Activated naive CD8-positive, alpha-beta T cell treated with anti-CD3 and anti-CD28 coated beads for 36 hours (primary cell): ENCODE measurements at regions not wholly inside any gene's neighbourhood (a gene's known extent, or its start where the extent isn't known, plus 50 kb on each side); places are given as distances from the start of the nearest gene placed in this dataset.

Source experiments
- DNase-seq: peaks from one replicate; pipeline ENCODE4 v3.0.0; 2021
- H3K27ac Mint-ChIP-seq: one replicate; pipeline ENCODE4 v1.8.0; 2022; ENCODE audit warnings: mild to moderate bottlenecking, moderate library complexity, mixed read lengths
- H3K27me3 Mint-ChIP-seq: one replicate; pipeline ENCODE4 v1.8.0; 2022; ENCODE audit warnings: mild to moderate bottlenecking, mixed read lengths
- H3K36me3 Mint-ChIP-seq: one replicate; pipeline ENCODE4 v1.8.0; 2021; ENCODE audit warnings: mild to moderate bottlenecking, mixed read lengths
- H3K4me1 Mint-ChIP-seq: one replicate; pipeline ENCODE4 v1.8.0; 2021; ENCODE audit warnings: mixed read lengths
- H3K4me3 Mint-ChIP-seq: one replicate; pipeline ENCODE4 v1.8.0; 2022; ENCODE audit warnings: mild to moderate bottlenecking, moderate library complexity, mixed read lengths
- H3K9me3 Mint-ChIP-seq: one replicate; pipeline ENCODE4 v1.8.0; 2022; ENCODE audit warnings: mixed read lengths

DNA sequence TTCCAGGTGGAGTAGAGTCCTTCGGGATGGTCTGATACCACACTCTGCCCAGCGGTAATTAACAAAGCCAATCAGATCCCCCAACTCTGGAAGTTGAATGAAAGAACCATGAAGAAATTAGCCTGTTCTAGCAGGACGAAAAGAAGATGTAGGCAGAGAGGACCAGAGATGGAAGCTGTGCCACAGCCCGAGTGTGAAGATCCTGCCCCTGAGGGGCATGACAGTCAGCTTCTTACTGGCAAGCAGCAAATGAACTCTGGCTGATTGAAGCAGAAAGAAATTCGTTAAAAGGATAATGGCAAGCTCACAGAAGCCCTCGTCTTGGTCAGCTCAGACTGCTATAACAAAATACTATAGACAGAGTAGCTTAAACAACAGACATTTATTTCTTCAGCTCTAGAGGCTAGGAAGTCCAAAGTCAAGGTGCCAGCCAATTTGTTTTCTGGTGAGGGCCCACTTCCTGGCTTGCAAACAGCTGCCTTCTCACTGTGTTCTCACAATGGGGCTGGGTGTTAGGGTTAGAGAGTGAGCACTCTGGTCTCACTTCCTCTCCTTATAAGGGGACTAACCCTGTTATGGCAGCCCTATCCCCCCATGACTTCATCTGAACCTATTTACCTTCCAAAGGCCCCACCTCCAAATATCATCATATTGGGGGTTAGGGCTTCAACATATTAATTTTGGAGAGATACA lies 307.1 kb downstream of the VPS13C start:
- Mint-ChIP-seq H3K4me3 (no peak overlapping the region), H3K9me3 (no peaks in the 10 kb centered on the region), H3K27ac (no peak overlapping the region), H3K27me3 (peaks cover 6% of the 10 kb centered on the region), H3K4me1 (no peaks in the 10 kb centered on the region), H3K36me3 (no peaks in the 10 kb centered on the region)
- DNase-seq, result no peak

DNA sequence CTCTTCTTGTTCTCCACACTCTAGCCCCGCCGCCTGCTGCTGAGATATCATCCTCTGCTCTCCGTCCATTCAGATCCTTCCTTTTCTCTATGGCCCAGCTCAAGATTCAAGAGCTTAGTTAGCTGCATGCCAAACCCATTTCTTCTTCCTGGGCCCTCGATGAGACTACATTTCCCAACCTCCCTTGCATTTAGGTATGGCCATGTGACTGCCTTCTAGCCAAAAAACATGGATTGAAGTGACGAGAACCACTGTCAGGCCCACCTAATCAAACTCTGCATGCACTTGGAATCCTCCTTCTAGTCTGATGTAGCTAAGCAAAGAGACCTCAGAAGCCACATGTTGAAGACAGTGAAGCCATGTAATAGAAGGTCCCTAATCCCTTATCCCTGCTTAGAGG lies 308.2 kb downstream of the VPS13C start:
- DNase-seq, result no peak
- no peak overlapping the region for H3K4me3 Mint-ChIP-seq
- peaks cover 6% of the 10 kb centered on the region for H3K27me3 Mint-ChIP-seq
- H3K36me3 Mint-ChIP-seq, result no peaks in the 10 kb centered on the region
- H3K27ac Mint-ChIP-seq, result no peak overlapping the region
- H3K9me3 Mint-ChIP-seq, result no peaks in the 10 kb centered on the region
- H3K4me1 Mint-ChIP-seq, result no peaks in the 10 kb centered on the region

- H3K4me1 Mint-ChIP-seq, result no peaks in the 10 kb centered on the region
- peaks cover 6% of the 10 kb centered on the region for H3K27me3 Mint-ChIP-seq
- H3K9me3 Mint-ChIP-seq, result no peaks in the 10 kb centered on the region
- no peak overlapping the region for H3K27ac Mint-ChIP-seq
- H3K36me3 Mint-ChIP-seq, result no peaks in the 10 kb centered on the region
- DNase-seq, result no peak
- H3K4me3 Mint-ChIP-seq, result no peak overlapping the region
These were observed 309.8 kb downstream of the VPS13C start for GRCh38 chr15:61750271-61751084.

DNA sequence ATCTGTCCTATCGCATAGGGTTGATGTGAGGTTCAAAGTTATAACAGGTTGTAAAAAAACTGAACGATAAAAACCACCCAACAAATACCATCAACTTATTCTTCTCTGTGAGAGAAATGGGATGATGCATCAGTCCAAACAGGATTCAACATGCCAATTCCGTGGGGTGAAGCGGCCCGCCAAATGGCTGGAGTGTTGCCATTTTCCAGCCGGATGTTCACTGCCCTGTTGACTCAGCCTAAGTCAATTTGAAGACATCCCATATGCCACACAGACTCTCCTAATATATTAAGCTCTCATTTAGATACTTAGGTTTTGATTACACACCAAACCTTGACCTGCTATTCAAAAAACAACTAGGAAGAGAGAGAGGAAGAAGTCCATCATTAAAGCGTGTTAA lies 311.1 kb downstream of the VPS13C start:
- no peaks in the 10 kb centered on the region for H3K36me3 Mint-ChIP-seq
- peaks cover 7% of the 10 kb centered on the region for H3K27me3 Mint-ChIP-seq
- no peaks in the 10 kb centered on the region for H3K4me1 Mint-ChIP-seq
- DNase-seq, result no peak
- H3K9me3 Mint-ChIP-seq, result no peaks in the 10 kb centered on the region
- H3K4me3 Mint-ChIP-seq, result no peak overlapping the region
- H3K27ac Mint-ChIP-seq, result no peak overlapping the region

- DNase-seq, result no peak
- no peaks in the 10 kb centered on the region for H3K9me3 Mint-ChIP-seq
- no peaks in the 10 kb centered on the region for H3K36me3 Mint-ChIP-seq
- no peak overlapping the region for H3K4me3 Mint-ChIP-seq
- no peak overlapping the region for H3K27ac Mint-ChIP-seq
- H3K4me1 Mint-ChIP-seq, result no peaks in the 10 kb centered on the region
- H3K27me3 Mint-ChIP-seq, result peaks cover 11% of the 10 kb centered on the region
These were observed 311.7 kb downstream of the VPS13C start for GRCh38 chr15:61748529-61748928.

- H3K36me3 Mint-ChIP-seq, result no peaks in the 10 kb centered on the region
- no peak overlapping the region for H3K4me3 Mint-ChIP-seq
- H3K27me3 Mint-ChIP-seq, result peaks cover 19% of the 10 kb centered on the region
- no peak overlapping the region for H3K27ac Mint-ChIP-seq
- no peaks in the 10 kb centered on the region for H3K9me3 Mint-ChIP-seq
- H3K4me1 Mint-ChIP-seq, result no peaks in the 10 kb centered on the region
- DNase-seq, result no peak
These were observed 313.7 kb downstream of the VPS13C start for GRCh38 chr15:61746589-61746988.

DNA sequence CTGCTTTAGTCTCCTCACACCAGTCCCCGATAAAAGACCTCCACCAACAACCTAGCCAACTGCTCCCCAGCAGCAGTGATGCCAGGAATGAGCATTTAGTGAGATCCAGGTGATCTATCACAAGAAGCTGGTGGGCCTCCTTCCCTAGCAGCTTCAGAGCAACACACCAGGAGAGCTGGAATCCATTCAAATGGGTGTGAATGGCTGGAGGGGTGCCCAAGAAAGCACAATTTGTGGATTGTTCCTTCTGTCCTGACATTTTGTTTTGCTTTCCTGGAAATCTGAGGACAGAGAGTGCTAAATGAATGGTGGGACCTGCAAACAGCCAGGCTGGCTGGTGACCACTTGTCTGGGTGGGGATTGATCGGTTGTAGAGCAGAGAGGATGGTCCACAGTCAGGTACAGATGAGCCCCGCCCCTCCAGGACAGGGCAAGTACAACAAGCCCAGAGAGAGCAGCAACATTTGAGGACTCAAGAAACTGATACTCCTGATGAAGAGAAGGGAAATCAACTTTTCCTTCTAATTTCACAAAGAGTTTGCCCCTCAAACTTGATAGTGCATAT lies 316.8 kb downstream of the VPS13C start:
- H3K4me3 Mint-ChIP-seq, result no peak overlapping the region
- H3K9me3 Mint-ChIP-seq, result no peaks in the 10 kb centered on the region
- peaks cover 19% of the 10 kb centered on the region for H3K27me3 Mint-ChIP-seq
- H3K27ac Mint-ChIP-seq, result no peak overlapping the region
- H3K4me1 Mint-ChIP-seq, result no peaks in the 10 kb centered on the region
- no peaks in the 10 kb centered on the region for H3K36me3 Mint-ChIP-seq
- DNase-seq, result no peak

- H3K4me1 Mint-ChIP-seq, result no peaks in the 10 kb centered on the region
- no peak overlapping the region for H3K27ac Mint-ChIP-seq
- no peaks in the 10 kb centered on the region for H3K36me3 Mint-ChIP-seq
- H3K27me3 Mint-ChIP-seq, result peaks cover 19% of the 10 kb centered on the region
- H3K4me3 Mint-ChIP-seq, result no peak overlapping the region
- no peak for DNase-seq
- no peaks in the 10 kb centered on the region for H3K9me3 Mint-ChIP-seq
These were observed 317.7 kb downstream of the VPS13C start for GRCh38 chr15:61742591-61742990.

DNA sequence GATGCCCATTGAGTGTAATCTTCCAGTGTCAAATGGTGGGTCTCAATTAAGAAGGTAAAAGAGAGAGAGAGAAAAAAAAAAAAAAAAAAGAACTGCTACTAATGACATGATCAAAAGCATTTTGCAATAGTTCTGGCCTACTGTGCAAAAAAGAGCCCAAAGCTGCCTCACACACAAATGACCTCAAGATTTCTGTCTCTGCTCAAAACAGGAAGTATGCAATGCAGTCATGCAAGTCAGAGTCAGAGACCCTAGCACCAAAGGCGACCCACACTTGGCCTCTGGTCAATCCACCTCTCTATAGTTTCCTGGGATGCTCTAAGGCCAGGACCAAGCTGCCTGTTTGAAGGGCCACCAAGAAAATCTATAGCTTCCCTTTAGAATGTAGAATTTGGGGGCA lies 323.5 kb downstream of the VPS13C start:
- H3K27me3 Mint-ChIP-seq, result no peaks in the 10 kb centered on the region
- no peak overlapping the region for H3K27ac Mint-ChIP-seq
- no peak for DNase-seq
- no peaks in the 10 kb centered on the region for H3K36me3 Mint-ChIP-seq
- no peak overlapping the region for H3K4me3 Mint-ChIP-seq
- H3K9me3 Mint-ChIP-seq, result no peaks in the 10 kb centered on the region
- no peaks in the 10 kb centered on the region for H3K4me1 Mint-ChIP-seq

DNA sequence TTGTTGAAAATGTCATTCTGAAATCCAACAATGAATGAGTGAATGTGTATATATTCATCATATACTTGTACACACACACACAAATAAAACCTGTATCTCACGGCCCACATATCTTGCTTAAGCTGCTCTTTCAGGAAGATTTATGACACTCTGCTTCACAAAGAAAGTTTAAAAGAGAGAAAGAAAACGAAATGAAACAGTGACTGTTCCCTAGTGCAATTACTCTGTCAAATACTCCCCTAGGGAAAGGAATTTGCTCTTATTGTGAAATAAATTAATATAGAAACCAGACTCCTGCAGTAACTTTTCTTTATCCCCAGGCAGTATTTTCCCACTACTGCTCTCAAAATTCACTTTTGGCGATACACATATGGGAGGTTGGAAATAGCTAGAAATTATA lies 329.1 kb downstream of the VPS13C start:
- Mint-ChIP-seq H3K36me3 (no peaks in the 10 kb centered on the region), H3K4me1 (no peaks in the 10 kb centered on the region), H3K27me3 (peaks cover 16% of the 10 kb centered on the region), H3K27ac (no peak overlapping the region), H3K9me3 (no peaks in the 10 kb centered on the region), H3K4me3 (no peak overlapping the region)
- DNase-seq, result no peak

- Mint-ChIP-seq H3K9me3 (no peaks in the 10 kb centered on the region), H3K27ac (no peak overlapping the region), H3K4me3 (no peak overlapping the region), H3K27me3 (peaks cover 24% of the 10 kb centered on the region), H3K36me3 (no peaks in the 10 kb centered on the region), H3K4me1 (no peaks in the 10 kb centered on the region)
- no peak for DNase-seq
These were observed 330.6 kb downstream of the VPS13C start for GRCh38 chr15:61729646-61730045.

DNA sequence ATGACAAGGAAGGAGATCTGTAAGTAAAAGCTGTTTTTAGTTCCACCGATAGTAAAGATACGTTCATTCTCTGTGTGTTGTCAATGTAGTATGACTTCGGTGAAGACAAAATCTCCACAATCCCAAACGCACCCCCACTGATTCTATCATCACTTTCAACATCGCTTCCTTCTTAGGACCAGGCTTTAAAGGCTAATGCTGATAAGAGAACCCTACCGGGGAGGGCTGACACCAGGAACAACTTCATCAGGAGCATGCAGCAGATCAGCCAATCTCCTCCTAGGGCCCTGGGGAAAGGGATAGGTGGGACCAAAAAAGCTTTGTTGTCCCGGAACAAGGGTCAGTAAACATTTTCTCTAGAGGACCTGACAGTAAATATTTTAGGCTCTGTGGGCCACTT lies 334.1 kb downstream of the VPS13C start:
- peaks cover 24% of the 10 kb centered on the region for H3K27me3 Mint-ChIP-seq
- H3K9me3 Mint-ChIP-seq, result no peaks in the 10 kb centered on the region
- no peak for DNase-seq
- H3K36me3 Mint-ChIP-seq, result no peaks in the 10 kb centered on the region
- H3K4me3 Mint-ChIP-seq, result no peak overlapping the region
- H3K27ac Mint-ChIP-seq, result no peak overlapping the region
- no peaks in the 10 kb centered on the region for H3K4me1 Mint-ChIP-seq

GRCh38 chr15:61725251-61725650 lies 335.0 kb downstream of the VPS13C start:
- Mint-ChIP-seq H3K4me3 (no peak overlapping the region), H3K9me3 (no peaks in the 10 kb centered on the region), H3K36me3 (no peaks in the 10 kb centered on the region), H3K27ac (no peak overlapping the region), H3K27me3 (peaks cover 21% of the 10 kb centered on the region), H3K4me1 (no peaks in the 10 kb centered on the region)
- DNase-seq, result no peak

DNA sequence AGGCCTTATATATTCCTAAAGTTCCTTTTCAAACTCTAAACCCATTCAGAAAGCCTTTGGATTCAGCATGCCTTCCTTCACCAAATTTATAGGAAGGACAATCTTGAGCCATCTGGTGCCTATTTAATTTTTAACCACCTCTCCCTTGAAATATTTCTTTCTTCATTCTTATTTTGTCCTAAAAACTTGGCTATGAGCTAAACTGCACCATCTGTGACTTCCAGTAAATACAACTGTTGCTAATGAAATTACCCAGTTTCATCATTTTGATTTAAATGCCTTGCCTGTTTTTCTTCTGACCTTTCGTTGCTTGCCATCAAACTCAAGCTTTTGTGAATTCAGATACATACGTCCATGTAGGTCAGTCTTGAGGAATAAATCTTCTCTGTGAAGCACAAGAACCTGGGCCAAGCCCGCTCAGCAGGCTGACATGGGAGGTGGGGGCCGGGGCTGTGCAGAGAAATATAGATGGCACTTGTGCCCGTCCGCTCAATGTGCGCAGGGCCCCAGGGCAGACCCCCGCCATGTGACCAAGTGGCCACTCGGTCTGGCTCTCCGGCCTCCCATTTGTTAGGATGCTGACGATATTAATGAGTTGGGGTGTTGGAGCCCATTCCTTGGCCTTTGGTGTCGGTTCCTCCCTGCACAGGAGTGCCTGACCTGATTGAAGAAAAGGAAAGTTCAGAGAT lies 335.9 kb downstream of the VPS13C start:
- Mint-ChIP-seq H3K9me3 (no peaks in the 10 kb centered on the region), H3K36me3 (no peaks in the 10 kb centered on the region), H3K4me3 (no peak overlapping the region), H3K4me1 (no peaks in the 10 kb centered on the region), H3K27me3 (peaks cover 17% of the 10 kb centered on the region), H3K27ac (no peak overlapping the region)
- DNase-seq, result no peak

DNA sequence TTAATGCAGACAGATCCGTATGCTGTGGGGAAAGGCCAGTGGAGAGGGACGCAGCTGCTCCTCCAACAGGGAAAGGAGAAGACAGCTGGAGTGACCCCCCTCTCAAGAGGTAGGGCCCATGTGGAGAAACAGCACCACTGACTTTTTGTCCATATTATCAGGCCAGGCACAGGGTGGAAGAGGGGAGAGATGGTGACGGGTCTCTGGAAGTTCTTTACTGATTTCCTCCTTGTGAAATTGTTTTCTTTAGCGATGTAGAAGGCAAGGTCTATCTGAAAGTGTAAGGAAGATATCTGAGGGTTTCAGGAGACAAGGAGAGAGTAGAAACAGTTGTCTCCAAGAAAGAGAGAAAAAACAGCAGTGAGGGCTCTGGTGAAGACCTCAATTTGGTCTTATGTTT lies 338.8 kb downstream of the VPS13C start:
- H3K27ac Mint-ChIP-seq, result no peak overlapping the region
- DNase-seq, result no peak
- peak overlapping the region; percentile 7 for H3K4me3 Mint-ChIP-seq
- H3K9me3 Mint-ChIP-seq, result no peaks in the 10 kb centered on the region
- H3K36me3 Mint-ChIP-seq, result no peaks in the 10 kb centered on the region
- no peaks in the 10 kb centered on the region for H3K4me1 Mint-ChIP-seq
- H3K27me3 Mint-ChIP-seq, result peaks cover 19% of the 10 kb centered on the region
